SK-N-SH (cell line): ENCODE measurements at regions not wholly inside any gene's neighbourhood (a gene's known extent, or its start where the extent isn't known, plus 50 kb on each side); places are given as distances from the start of the nearest gene placed in this dataset.

Experiments used
- CTCF ChIA-PET: fragments of 300-600, 350-600 bp; formaldehyde crosslinking; extraction: SDS; loops from one replicate; lab custom pipeline; 2021; lab: Yijun Ruan, JAX
- POLR2A ChIA-PET: fragments of 350-600 bp; sonication (Branson Sonifier 250); formaldehyde crosslinking; extraction: SDS; loops from one replicate; lab custom pipeline; 2020; ENCODE audit warnings: antibody characterized with exemption, inconsistent platforms; lab: Yijun Ruan, JAX
- DNase-seq: peaks from one replicate; pipeline ENCODE4 v3.0.0; 2012
- H2AFZ ChIP-seq: fragments of 200-600 bp; sonication (generic); 2 replicates; pipeline ENCODE4 v1.8.1; 2016; ENCODE audit warnings: antibody characterized with exemption, mild to moderate bottlenecking, low read depth
- H3F3A ChIP-seq: fragments of 200-600 bp; sonication (generic); replicated peaks from 2 replicates; pipeline ENCODE3; 2016; ENCODE audit warnings: antibody characterized with exemption, mild to moderate bottlenecking; ENCODE audit not compliant: insufficient read depth
- H3K27ac ChIP-seq, 2 experiments: fragments of 200-500 bp in 1 of 2; fragments of 200-600 bp in 1 of 2; sonication (Bioruptor generic) in 1 of 2; sonication (generic), shearing (Covaris generic) in 1 of 2; 2 replicates each; pipeline versions ENCODE4 v1.5.1 to v1.6.1; 2014 to 2016; ENCODE audit warnings: low read depth in 2 of 2, inconsistent platforms in 1 of 2, low read length in 1 of 2, mild to moderate bottlenecking in 1 of 2, mixed read lengths in 1 of 2
- H3K27me3 ChIP-seq: fragments of 200-600 bp; sonication (generic), shearing (Covaris generic); 2 replicates; pipeline ENCODE4 v1.6.1; 2016; ENCODE audit warnings: mixed run types; ENCODE audit not compliant: insufficient read depth
- H3K36me3 ChIP-seq, 2 experiments: fragments of 200-500 bp in 1 of 2; fragments of 200-600 bp in 1 of 2; sonication (Bioruptor generic) in 1 of 2; sonication (generic) in 1 of 2; replicated peaks in 1 of 2; 2 replicates each; pipeline versions ENCODE3 to v1.5.1; 2014 to 2016; ENCODE audit warnings: low read length in 1 of 2, mild to moderate bottlenecking in 1 of 2; ENCODE audit not compliant: insufficient read depth in 2 of 2, control insufficient read depth in 1 of 2
- H3K4me1 ChIP-seq, 2 experiments: fragments of 200-500 bp in 1 of 2; fragments of 200-600 bp in 1 of 2; sonication (Bioruptor generic) in 1 of 2; sonication (generic), shearing (Covaris generic) in 1 of 2; 2 replicates each; pipeline versions ENCODE4 v1.5.1 to v1.6.1; 2014 to 2016; ENCODE audit warnings: low read depth in 1 of 2, low read length in 1 of 2, mixed run types in 1 of 2; ENCODE audit not compliant: insufficient read depth in 2 of 2, control insufficient read depth in 1 of 2
- H3K4me2 ChIP-seq: fragments of 200-600 bp; sonication (generic), shearing (Covaris generic); 2 replicates; pipeline ENCODE4 v1.6.1; 2017; ENCODE audit warnings: mixed run types
- H3K4me3 ChIP-seq, 2 experiments: fragments of 200-500 bp in 1 of 2; fragments of 200-600 bp in 1 of 2; sonication (Bioruptor generic) in 1 of 2; sonication (generic), shearing (Covaris generic) in 1 of 2; 2 replicates each; pipeline versions ENCODE4 v1.5.1 to v1.8.1; 2014 to 2016; ENCODE audit warnings: low read depth in 2 of 2, inconsistent platforms in 1 of 2, low read length in 1 of 2, mild to moderate bottlenecking in 1 of 2, mixed read lengths in 1 of 2, moderate library complexity in 1 of 2
- H3K79me2 ChIP-seq: fragments of 200-600 bp; sonication (generic); 2 replicates; pipeline ENCODE4 v1.8.1; 2017; ENCODE audit warnings: mild to moderate bottlenecking; ENCODE audit not compliant: insufficient read depth
- H3K9ac ChIP-seq: fragments of 200-600 bp; sonication (generic); 2 replicates; pipeline ENCODE4 v1.6.1; 2017; ENCODE audit warnings: mixed run types
- H3K9me2 ChIP-seq: fragments of 200-600 bp; sonication (generic); 2 replicates; pipeline ENCODE4 v1.6.1; 2017; ENCODE audit warnings: mixed run types
- H3K9me3 ChIP-seq: fragments of 200-600 bp; sonication (generic); 2 replicates; pipeline ENCODE4 v1.6.1; 2017; ENCODE audit warnings: mixed run types, mild to moderate bottlenecking, moderate library complexity
- H4K20me1 ChIP-seq: fragments of 200-600 bp; sonication (generic); 2 replicates; pipeline ENCODE4 v1.6.1; 2017; ENCODE audit warnings: mild to moderate bottlenecking, mixed run types; ENCODE audit not compliant: insufficient read depth
- ELF1 ChIP-seq: IDR thresholded peaks from 2 replicates; pipeline ENCODE4 v1.4.0; 2012
- EP300 ChIP-seq, 2 experiments: IDR thresholded peaks; 2 replicates each; pipeline versions ENCODE4 v1.4.0 to v1.6.1; 2012; ENCODE audit warnings: borderline replicate concordance in 1 of 2, low read depth in 1 of 2, low read length in 1 of 2
- EZH2phosphoT487 ChIP-seq: fragments of 200-600 bp; sonication (generic); IDR thresholded peaks from 2 replicates; pipeline ENCODE4 v1.6.1; 2017; ENCODE audit warnings: low read depth, mixed run types, mild to moderate bottlenecking, antibody characterized with exemption, moderate library complexity, borderline replicate concordance
- FOXJ3 ChIP-seq: sonication (generic); formaldehyde crosslinking; IDR thresholded peaks from 2 replicates; pipeline ENCODE4 v1.5.1; 2020; ENCODE audit warnings: mild to moderate bottlenecking, missing genetic modification reagents
- FOXM1 ChIP-seq: IDR thresholded peaks from 2 replicates; pipeline ENCODE4 v1.4.0; 2012; ENCODE audit warnings: low read depth, mild to moderate bottlenecking
- GABPA ChIP-seq: IDR thresholded peaks from 2 replicates; pipeline ENCODE4 v1.4.0; 2012; ENCODE audit warnings: low read depth, mild to moderate bottlenecking
- MXI1 ChIP-seq: IDR thresholded peaks from 2 replicates; pipeline ENCODE4 v1.6.1; 2012; ENCODE audit warnings: mild to moderate bottlenecking, low read depth, low read length, improper control_type of control experiment
- NFIC ChIP-seq: IDR thresholded peaks from 2 replicates; pipeline ENCODE4 v1.4.0; 2012; ENCODE audit warnings: borderline replicate concordance
- NRF1 ChIP-seq: IDR thresholded peaks from 2 replicates; pipeline ENCODE4 v1.6.1; 2012; ENCODE audit warnings: low read depth, mild to moderate bottlenecking, low read length
- POLR2AphosphoS5 ChIP-seq: IDR thresholded peaks from 2 replicates; pipeline ENCODE4 v1.6.1; 2012; ENCODE audit warnings: low read depth, low read length
- RAD21 ChIP-seq: IDR thresholded peaks from 2 replicates; pipeline ENCODE4 v1.6.1; 2012; ENCODE audit warnings: mild to moderate bottlenecking, low read length
- RCOR1 ChIP-seq: fragments of 150-350 bp; IDR thresholded peaks from 2 replicates; pipeline ENCODE4 v1.6.1; 2017; ENCODE audit warnings: antibody characterized with exemption, low read length
- RXRA ChIP-seq: IDR thresholded peaks from 2 replicates; pipeline ENCODE4 v1.4.0; 2012; ENCODE audit warnings: low read depth, mild to moderate bottlenecking, borderline replicate concordance
- SMC3 ChIP-seq: IDR thresholded peaks from 2 replicates; pipeline ENCODE4 v1.6.1; 2012; ENCODE audit warnings: low read depth, low read length, improper control_type of control experiment
- TCF12 ChIP-seq: IDR thresholded peaks from 2 replicates; pipeline ENCODE4 v1.4.0; 2012
- WGBS: methylation state at CpG from one replicate; pipeline ENCODE4 v1.1.6; 2017; ENCODE audit warnings: low lambda C conversion rate; 5-methylcytosine and 5-hydroxymethylcytosine counted together
- TF ChIP-seq, protein P1 (sequence below): IDR thresholded peaks from 2 replicates; pipeline ENCODE4 v1.4.0; 2012; ENCODE audit warnings: low read depth, borderline replicate concordance
- TF ChIP-seq, protein P2 (sequence below): fragments of 150-350 bp; IDR thresholded peaks from 2 replicates; pipeline ENCODE4 v1.6.1; 2016; ENCODE audit warnings: mild to moderate bottlenecking, low read depth, low read length
- TF ChIP-seq, protein P3 (sequence below): IDR thresholded peaks from 2 replicates; pipeline ENCODE4 v1.4.0; 2012; ENCODE audit warnings: low read depth, borderline replicate concordance
- TF ChIP-seq, protein P4 (sequence below): IDR thresholded peaks from 2 replicates; pipeline ENCODE4 v1.4.0; 2012; ENCODE audit warnings: low read depth
- TF ChIP-seq, protein P5 (sequence below): IDR thresholded peaks from 2 replicates; pipeline ENCODE4 v1.6.1; 2012; ENCODE audit warnings: mild to moderate bottlenecking, low read depth, low read length, moderate library complexity

DNA sequence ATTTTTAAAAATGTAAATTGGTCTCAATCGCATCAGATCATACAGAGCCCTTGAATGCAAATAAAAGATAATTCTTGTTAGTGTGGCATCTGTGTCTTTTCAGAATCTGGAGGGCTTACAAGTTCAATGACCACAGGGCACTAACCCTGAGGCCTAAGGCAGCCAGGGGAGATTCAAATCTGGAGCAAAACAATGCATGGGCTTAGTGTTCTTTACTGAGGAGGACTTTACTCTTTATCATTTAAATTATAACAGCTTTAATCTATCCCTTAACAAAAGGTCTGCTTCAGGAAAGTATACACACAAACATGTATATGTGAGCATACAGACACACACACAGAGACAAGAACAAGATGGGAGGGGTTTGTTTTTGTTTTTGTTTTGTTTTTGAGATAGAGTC lies 51.0 kb upstream of the NSUN7 start:
- WGBS = 44% methylated on average over 1 of the region's 1 CpG

More for the DNA sequence above, 51.0 kb upstream of the NSUN7 start:
- Histone ChIP-seq H2AFZ (no peak overlapping the region), H3K4me3 (no peak overlapping the region), H4K20me1 (no peaks in the 10 kb centered on the region), H3K4me2 (no peak overlapping the region), H3K4me1 (no peaks in the 10 kb centered on the region), H3K9me3 (no peaks in the 10 kb centered on the region), H3K9me2 (no peaks in the 10 kb centered on the region), H3K27me3 (no peaks in the 10 kb centered on the region), H3K27ac (no peak overlapping the region), H3K36me3 (no peaks in the 10 kb centered on the region), H3K9ac (no peak overlapping the region), H3K79me2 (no peaks in the 10 kb centered on the region), H3F3A (peaks cover 9% of the 10 kb centered on the region)
- POLR2A ChIA-PET = no interaction called here
- no peak for DNase-seq
- CTCF ChIA-PET = interaction anchor here (0.6 kb wide), 1 partner anchor 373 kb away, joined by 3 read pairs; no protein-coding TSS in a partner anchor
- TF ChIP-seq EP300 (IDR thresholded peaks at IDR 0.05; ENCODE audit: borderline replicate concordance in 1 of 2, low read depth in 1 of 2, low read length in 1 of 2) (no peak), RXRA (no peak), MXI1 (no peak), RCOR1 (no peak), GABPA (no peak), NFIC (no peak), RAD21 (no peak), EZH2phosphoT487 (no peak), FOXJ3 (CRISPR knock-in tag) (no peak), TCF12 (no peak), ELF1 (no peak), SMC3 (no peak), NRF1 (no peak), FOXM1 (no peak), POLR2AphosphoS5 (no peak)
- TF ChIP-seq, protein P1, sequence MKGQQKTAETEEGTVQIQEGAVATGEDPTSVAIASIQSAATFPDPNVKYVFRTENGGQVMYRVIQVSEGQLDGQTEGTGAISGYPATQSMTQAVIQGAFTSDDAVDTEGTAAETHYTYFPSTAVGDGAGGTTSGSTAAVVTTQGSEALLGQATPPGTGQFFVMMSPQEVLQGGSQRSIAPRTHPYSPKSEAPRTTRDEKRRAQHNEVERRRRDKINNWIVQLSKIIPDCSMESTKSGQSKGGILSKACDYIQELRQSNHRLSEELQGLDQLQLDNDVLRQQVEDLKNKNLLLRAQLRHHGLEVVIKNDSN = no peak
- TF ChIP-seq, protein P2, sequence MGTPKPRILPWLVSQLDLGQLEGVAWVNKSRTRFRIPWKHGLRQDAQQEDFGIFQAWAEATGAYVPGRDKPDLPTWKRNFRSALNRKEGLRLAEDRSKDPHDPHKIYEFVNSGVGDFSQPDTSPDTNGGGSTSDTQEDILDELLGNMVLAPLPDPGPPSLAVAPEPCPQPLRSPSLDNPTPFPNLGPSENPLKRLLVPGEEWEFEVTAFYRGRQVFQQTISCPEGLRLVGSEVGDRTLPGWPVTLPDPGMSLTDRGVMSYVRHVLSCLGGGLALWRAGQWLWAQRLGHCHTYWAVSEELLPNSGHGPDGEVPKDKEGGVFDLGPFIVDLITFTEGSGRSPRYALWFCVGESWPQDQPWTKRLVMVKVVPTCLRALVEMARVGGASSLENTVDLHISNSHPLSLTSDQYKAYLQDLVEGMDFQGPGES = no peak
- TF ChIP-seq, protein P3, sequence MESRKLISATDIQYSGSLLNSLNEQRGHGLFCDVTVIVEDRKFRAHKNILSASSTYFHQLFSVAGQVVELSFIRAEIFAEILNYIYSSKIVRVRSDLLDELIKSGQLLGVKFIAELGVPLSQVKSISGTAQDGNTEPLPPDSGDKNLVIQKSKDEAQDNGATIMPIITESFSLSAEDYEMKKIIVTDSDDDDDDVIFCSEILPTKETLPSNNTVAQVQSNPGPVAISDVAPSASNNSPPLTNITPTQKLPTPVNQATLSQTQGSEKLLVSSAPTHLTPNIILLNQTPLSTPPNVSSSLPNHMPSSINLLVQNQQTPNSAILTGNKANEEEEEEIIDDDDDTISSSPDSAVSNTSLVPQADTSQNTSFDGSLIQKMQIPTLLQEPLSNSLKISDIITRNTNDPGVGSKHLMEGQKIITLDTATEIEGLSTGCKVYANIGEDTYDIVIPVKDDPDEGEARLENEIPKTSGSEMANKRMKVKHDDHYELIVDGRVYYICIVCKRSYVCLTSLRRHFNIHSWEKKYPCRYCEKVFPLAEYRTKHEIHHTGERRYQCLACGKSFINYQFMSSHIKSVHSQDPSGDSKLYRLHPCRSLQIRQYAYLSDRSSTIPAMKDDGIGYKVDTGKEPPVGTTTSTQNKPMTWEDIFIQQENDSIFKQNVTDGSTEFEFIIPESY = no peak
- TF ChIP-seq, protein P4, sequence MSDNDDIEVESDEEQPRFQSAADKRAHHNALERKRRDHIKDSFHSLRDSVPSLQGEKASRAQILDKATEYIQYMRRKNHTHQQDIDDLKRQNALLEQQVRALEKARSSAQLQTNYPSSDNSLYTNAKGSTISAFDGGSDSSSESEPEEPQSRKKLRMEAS = no peak
- TF ChIP-seq, protein P5, sequence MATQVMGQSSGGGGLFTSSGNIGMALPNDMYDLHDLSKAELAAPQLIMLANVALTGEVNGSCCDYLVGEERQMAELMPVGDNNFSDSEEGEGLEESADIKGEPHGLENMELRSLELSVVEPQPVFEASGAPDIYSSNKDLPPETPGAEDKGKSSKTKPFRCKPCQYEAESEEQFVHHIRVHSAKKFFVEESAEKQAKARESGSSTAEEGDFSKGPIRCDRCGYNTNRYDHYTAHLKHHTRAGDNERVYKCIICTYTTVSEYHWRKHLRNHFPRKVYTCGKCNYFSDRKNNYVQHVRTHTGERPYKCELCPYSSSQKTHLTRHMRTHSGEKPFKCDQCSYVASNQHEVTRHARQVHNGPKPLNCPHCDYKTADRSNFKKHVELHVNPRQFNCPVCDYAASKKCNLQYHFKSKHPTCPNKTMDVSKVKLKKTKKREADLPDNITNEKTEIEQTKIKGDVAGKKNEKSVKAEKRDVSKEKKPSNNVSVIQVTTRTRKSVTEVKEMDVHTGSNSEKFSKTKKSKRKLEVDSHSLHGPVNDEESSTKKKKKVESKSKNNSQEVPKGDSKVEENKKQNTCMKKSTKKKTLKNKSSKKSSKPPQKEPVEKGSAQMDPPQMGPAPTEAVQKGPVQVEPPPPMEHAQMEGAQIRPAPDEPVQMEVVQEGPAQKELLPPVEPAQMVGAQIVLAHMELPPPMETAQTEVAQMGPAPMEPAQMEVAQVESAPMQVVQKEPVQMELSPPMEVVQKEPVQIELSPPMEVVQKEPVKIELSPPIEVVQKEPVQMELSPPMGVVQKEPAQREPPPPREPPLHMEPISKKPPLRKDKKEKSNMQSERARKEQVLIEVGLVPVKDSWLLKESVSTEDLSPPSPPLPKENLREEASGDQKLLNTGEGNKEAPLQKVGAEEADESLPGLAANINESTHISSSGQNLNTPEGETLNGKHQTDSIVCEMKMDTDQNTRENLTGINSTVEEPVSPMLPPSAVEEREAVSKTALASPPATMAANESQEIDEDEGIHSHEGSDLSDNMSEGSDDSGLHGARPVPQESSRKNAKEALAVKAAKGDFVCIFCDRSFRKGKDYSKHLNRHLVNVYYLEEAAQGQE = no peak
